Superior temporal gyrus (tissue), 1 donor: ENCODE measurements at regions not wholly inside any gene's neighbourhood (a gene's known extent, or its start where the extent isn't known, plus 50 kb on each side); places are given as distances from the start of the nearest gene placed in this dataset.
"Not testable (repeated sequence)": the region's sequence is repeated elsewhere in the genome, so short reads cannot be mapped to it uniquely, and the experiment has no call there.

Source experiments
- DNase-seq: peaks from one replicate; pipeline ENCODE4 v3.0.0-alpha.2; 2016; ENCODE audit errors: extremely low spot score

DNA sequence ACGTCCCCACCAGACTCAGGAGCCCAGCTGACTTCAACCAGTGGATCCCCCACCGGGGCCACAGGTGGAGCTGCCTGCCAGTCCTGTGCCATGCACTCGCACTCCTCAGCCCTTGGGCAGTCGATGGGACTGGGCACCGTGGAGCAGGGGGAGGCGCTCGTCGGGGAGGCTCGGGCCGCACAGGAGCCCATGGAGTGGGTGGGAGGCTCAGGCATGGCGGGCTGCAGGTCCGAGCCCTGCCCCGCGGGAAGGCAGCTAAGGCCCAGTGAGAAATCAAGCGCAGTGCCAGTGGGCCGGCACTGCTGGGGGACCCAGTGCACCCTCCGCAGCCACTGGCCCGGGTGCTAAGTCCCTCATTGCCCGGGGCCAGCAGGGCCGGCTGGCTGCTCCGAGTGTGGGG is 52.3 kb upstream of the LRRC30 start:
- not testable (repeated sequence) for DNase-seq

DNA sequence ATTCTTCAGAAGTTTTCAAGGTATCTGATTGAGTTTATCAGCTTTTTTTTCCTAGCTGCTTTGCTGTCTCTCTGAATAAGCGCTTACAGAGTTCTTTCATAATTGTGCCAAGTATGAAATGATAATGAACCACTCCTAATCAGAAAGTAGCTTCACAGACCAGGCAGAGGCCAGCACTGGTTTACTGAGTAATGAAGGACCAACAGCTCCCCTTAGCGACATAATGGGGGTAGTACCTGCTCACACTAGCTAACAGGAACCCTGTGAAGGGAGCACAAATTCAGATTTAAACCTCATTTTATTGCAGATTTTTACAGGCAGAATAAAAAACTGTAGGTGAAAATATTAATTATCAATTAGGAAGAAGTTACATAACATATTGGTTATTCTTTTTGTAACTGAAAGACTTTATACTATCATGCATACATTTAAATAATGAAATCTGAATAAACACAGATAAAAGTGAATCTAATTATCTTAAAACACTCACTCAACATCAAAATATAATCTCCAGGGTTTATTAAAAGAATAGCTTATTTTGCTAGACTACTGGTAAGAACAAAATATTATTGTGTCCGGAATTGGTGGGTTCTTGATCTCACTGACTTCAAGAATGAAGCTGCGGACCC is 53.7 kb upstream of the LRRC30 start:
- peak; percentile 74 for DNase-seq

DNA sequence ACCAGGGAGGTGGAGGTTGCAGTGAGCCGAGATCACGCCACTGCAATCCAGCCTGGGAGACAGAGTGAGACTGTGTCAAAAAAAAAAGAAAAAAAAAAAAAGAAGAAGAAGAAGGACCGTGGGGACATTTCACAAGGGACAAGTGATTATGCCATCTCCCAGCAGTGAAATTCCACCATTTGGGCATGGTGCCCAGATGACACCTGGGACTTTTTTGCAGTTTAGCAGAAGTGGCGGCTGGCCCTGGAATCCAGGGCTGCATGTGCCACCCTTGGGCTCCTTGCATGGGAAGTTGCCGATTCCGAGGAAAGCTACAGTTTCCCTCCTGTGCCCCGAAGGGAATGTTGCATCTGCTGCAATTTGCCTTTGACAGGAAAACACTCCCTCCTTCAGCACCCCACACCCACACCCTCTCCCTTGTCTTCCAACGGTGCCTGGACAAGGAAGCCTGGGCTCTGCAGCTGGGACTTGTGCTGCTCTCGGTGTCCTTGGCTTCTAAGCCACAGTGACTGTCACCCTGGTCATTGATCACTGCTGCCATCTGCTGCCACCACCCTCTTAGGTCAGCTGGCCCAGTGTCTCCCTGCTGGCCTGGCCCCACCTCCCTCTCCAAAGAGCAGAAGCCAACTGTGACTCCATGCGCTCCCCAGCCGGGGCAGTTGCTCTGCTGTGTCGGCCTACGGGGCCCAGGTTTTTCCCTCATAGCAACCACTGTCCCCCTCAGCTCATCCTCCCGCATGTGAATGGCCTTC is 56.4 kb upstream of the LRRC30 start:
- DNase-seq, result no peak

DNA sequence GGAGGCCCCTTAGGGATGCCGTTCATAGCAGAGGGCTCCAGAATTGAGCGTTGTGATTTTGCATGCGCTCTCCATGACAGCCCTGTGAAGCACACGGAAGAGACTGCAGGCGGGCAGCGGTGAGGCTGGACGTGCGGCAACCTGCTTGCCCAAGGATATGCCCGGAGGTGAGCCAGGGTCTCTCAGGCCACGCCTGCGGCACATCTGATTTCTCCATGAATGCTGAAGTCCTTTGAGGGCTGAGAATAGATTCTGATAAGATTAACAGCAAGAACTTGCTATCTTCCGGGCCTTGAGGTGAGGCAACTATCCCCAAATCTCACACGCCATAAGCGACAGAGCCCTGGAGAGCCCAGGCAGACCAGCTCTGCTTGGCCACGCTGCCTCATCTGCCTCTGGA is 55.6 kb upstream of the LAMA1 start:
- no peak for DNase-seq

DNA sequence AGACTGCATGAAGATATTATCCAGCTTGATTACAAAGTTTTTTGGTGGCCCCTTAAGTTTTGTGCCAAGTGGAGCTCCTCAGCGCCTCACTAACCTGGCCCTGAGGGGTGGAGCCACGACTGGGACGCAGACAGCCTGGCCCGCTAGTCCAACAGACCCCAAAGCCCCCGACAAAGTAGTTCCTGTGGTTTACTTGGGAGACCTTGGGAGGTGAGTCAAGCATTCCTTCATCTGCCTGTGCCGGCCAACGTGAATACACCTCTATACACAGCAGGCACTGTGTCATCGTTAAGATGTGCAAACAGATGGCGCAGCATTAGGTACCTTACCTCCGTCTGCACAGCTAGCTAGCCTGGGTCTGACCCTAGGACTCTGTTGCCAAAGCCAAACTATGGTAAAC is 55.0 kb upstream of the LAMA1 start:
- DNase-seq, result no peak

DNA sequence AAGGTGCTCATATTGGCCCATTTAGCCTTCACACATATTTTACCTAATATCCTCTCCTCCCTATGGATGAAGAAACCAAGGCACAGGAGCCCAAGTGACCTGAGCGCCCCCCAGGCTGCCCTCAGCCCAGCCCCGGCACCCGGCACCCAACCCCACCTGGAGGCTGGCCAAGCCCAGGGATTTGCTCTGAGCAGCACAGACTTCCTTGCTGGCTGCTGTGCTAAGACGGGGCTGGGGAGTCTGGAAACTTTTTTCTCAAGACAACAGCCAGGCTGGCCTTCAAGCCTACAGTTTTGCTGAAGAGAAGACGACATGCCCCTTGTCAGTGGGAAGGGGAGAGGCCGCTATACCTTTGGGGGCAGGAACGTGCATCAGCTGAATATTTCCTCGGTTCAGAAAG is 52.7 kb upstream of the LAMA1 start:
- no peak for DNase-seq

DNA sequence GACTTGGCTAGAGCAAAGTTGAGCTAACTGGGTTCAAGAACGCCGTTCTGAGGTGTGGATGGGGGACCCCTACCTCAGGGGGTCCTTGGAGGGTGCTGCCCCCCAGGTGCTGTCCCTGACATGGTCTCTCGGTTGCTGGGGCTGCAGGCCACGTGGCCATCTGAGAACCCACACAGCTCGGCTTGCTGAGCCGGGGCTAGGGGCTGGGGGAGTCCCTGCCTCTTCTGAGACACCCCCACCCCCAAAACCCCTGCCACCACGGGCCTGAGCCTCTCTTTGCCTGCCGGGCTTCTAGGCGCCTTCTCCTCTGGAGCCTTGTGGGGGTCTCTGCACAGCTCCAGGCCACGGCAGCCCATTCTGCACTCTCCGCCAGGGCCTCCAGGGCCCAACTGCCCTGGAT is 52.0 kb upstream of the LAMA1 start:
- DNase-seq, result no peak

DNA sequence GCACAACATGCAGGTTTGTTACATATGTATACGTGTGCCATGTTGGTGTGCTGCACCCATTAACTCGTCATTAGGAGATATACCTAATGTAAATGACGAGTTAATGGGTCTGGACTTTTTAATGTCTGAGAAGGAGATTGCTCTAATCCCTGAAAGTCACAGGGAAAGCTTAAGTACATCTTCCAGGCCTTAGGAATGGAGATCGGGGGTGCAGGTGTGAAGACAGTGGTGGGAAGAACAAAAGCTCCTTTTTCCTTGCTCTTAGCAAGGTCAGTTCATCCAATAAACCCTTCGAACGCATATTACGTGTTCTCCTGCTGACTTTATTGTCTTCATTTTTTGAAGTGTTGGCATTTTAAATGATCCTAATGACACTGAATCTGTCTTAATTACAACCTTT is 50.8 kb upstream of the LAMA1 start:
- no peak for DNase-seq
